Karpas-422 (cell line): ENCODE measurements at regions not wholly inside any gene's neighbourhood (a gene's known extent, or its start where the extent isn't known, plus 50 kb on each side); places are given as distances from the start of the nearest gene placed in this dataset.
"Not testable (repeated sequence)": the region's sequence is repeated elsewhere in the genome, so short reads cannot be mapped to it uniquely, and the experiment has no call there.

Experiments
- DNase-seq: peaks from one replicate; pipeline ENCODE4 v3.0.0-alpha.2; 2015
- H2AFZ ChIP-seq: fragments of 200-600 bp; sonication (generic); 2 replicates; pipeline ENCODE4 v1.6.1; 2014; ENCODE audit warnings: antibody characterized with exemption, low read length, mixed read lengths
- H3K27ac ChIP-seq: fragments of 200-600 bp; sonication (generic); 2 replicates; pipeline ENCODE4 v1.5.1; 2014; ENCODE audit warnings: mild to moderate bottlenecking, low read length, moderate library complexity
- H3K27me3 ChIP-seq: fragments of 200-600 bp; sonication (generic); 2 replicates; pipeline ENCODE4 v1.6.1; 2014; ENCODE audit warnings: low read length, mixed read lengths
- H3K36me3 ChIP-seq: fragments of 200-600 bp; sonication (generic); 2 replicates; pipeline ENCODE4 v1.6.1; 2014; ENCODE audit warnings: low read length, mixed read lengths; ENCODE audit not compliant: insufficient read depth
- H3K4me1 ChIP-seq: fragments of 200-600 bp; sonication (generic); 2 replicates; pipeline ENCODE4 v1.6.1; 2014; ENCODE audit warnings: mild to moderate bottlenecking, low read length, mixed read lengths
- H3K4me2 ChIP-seq: fragments of 200-600 bp; sonication (generic); 2 replicates; pipeline ENCODE4 v1.6.1; 2014; ENCODE audit warnings: low read length, low read depth, mild to moderate bottlenecking; ENCODE audit not compliant: poor library complexity, severe bottlenecking
- H3K4me3 ChIP-seq: fragments of 200-600 bp; sonication (generic); 2 replicates; pipeline ENCODE4 v1.5.1; 2014; ENCODE audit warnings: mild to moderate bottlenecking, antibody characterized with exemption, low read length, mixed read lengths
- H3K79me2 ChIP-seq: fragments of 200-600 bp; sonication (generic); 2 replicates; pipeline ENCODE4 v1.6.1; 2014; ENCODE audit warnings: mild to moderate bottlenecking, low read length, mixed read lengths
- H3K9ac ChIP-seq: fragments of 200-600 bp; sonication (generic); 2 replicates; pipeline ENCODE4 v1.6.0; 2014; ENCODE audit warnings: low read length
- H3K9me2 ChIP-seq: fragments of 200-600 bp; sonication (generic), shearing (Covaris generic); replicated peaks from 2 replicates; pipeline ENCODE4 v1.6.0; 2014; ENCODE audit warnings: mild to moderate bottlenecking, low read length, moderate library complexity; ENCODE audit not compliant: insufficient read depth
- H3K9me3 ChIP-seq: fragments of 300-700, 200-600 bp; sonication (generic); 2 replicates; pipeline ENCODE4 v1.6.1; 2014; ENCODE audit warnings: low read length, mixed read lengths
- H4K20me1 ChIP-seq: fragments of 200-600 bp; sonication (generic); 2 replicates; pipeline ENCODE4 v1.6.1; 2014; ENCODE audit warnings: mild to moderate bottlenecking, antibody characterized with exemption, low read length, low read depth; ENCODE audit not compliant: insufficient read depth

- Histone ChIP-seq H3K9me3 (peaks cover 12% of the 10 kb centered on the region), H3K9me2 (no peaks in the 10 kb centered on the region), H3K4me3 (no peak overlapping the region), H4K20me1 (no peaks in the 10 kb centered on the region), H3K4me1 (no peaks in the 10 kb centered on the region), H3K27me3 (no peaks in the 10 kb centered on the region), H3K27ac (no peak overlapping the region), H3K9ac (no peak overlapping the region), H3K36me3 (no peaks in the 10 kb centered on the region), H3K4me2 (no peak overlapping the region), H2AFZ (no peak overlapping the region), H3K79me2 (no peaks in the 10 kb centered on the region)
- DNase-seq = no peak
Observed at GRCh38 chr4:117014236-117014635, 71.1 kb downstream of the TRAM1L1 start.

GRCh38 chr4:117010671-117011070 lies 74.7 kb downstream of the TRAM1L1 start:
- H3K9me3 ChIP-seq = peaks cover 19% of the 10 kb centered on the region
- H3K27ac ChIP-seq = no peak overlapping the region
- H4K20me1 ChIP-seq = no peaks in the 10 kb centered on the region
- DNase-seq = no peak
- H3K4me3 ChIP-seq = no peak overlapping the region
- H3K9me2 ChIP-seq = no peaks in the 10 kb centered on the region
- no peaks in the 10 kb centered on the region for H3K27me3 ChIP-seq
- no peaks in the 10 kb centered on the region for H3K36me3 ChIP-seq
- no peak overlapping the region for H3K9ac ChIP-seq
- no peaks in the 10 kb centered on the region for H3K4me1 ChIP-seq
- H3K79me2 ChIP-seq = no peaks in the 10 kb centered on the region
- H3K4me2 ChIP-seq = no peak overlapping the region
- H2AFZ ChIP-seq = no peak overlapping the region

- H4K20me1 ChIP-seq = no peaks in the 10 kb centered on the region
- H2AFZ ChIP-seq = no peak overlapping the region
- no peaks in the 10 kb centered on the region for H3K36me3 ChIP-seq
- no peak overlapping the region for H3K4me2 ChIP-seq
- H3K27me3 ChIP-seq = no peaks in the 10 kb centered on the region
- no peaks in the 10 kb centered on the region for H3K79me2 ChIP-seq
- no peaks in the 10 kb centered on the region for H3K9me2 ChIP-seq
- H3K4me3 ChIP-seq = no peak overlapping the region
- DNase-seq = no peak
- no peak overlapping the region for H3K27ac ChIP-seq
- H3K9me3 ChIP-seq = peaks cover 6% of the 10 kb centered on the region
- no peak overlapping the region for H3K9ac ChIP-seq
- no peaks in the 10 kb centered on the region for H3K4me1 ChIP-seq
Observed at GRCh38 chr4:117001077-117001476, 84.3 kb downstream of the TRAM1L1 start.

- Histone ChIP-seq H3K4me3 (no peak overlapping the region), H4K20me1 (no peaks in the 10 kb centered on the region), H3K27ac (no peak overlapping the region), H3K27me3 (no peaks in the 10 kb centered on the region), H3K9me3 (peaks cover 18% of the 10 kb centered on the region; the same call in 1 of the 2 replicates), H3K79me2 (no peaks in the 10 kb centered on the region), H2AFZ (no peak overlapping the region), H3K4me2 (no peak overlapping the region), H3K36me3 (no peaks in the 10 kb centered on the region), H3K9me2 (no peaks in the 10 kb centered on the region), H3K9ac (no peak overlapping the region), H3K4me1 (no peaks in the 10 kb centered on the region)
- DNase-seq = no peak
Observed at GRCh38 chr4:116982656-116983055, 102.7 kb downstream of the TRAM1L1 start.

- H3K4me3 ChIP-seq, H2AFZ ChIP-seq, H3K9ac ChIP-seq, H3K79me2 ChIP-seq, H3K27ac ChIP-seq, DNase-seq, H4K20me1 ChIP-seq, H3K4me2 ChIP-seq, H3K36me3 ChIP-seq, H3K9me2 ChIP-seq, H3K27me3 ChIP-seq, H3K4me1 ChIP-seq: not testable (repeated sequence)
- peaks cover 26% of the 10 kb centered on the region; the same call in 1 of the 2 replicates for H3K9me3 ChIP-seq
Observed at GRCh38 chr4:116980436-116980835, 104.9 kb downstream of the TRAM1L1 start.

GRCh38 chr4:116959045-116959444 lies 126.3 kb downstream of the TRAM1L1 start:
- H3K79me2 ChIP-seq = no peaks in the 10 kb centered on the region
- no peaks in the 10 kb centered on the region for H3K27me3 ChIP-seq
- H2AFZ ChIP-seq = no peak overlapping the region
- no peaks in the 10 kb centered on the region for H3K9me2 ChIP-seq
- H3K9ac ChIP-seq = no peak overlapping the region
- no peaks in the 10 kb centered on the region for H4K20me1 ChIP-seq
- H3K4me2 ChIP-seq = no peak overlapping the region
- H3K9me3 ChIP-seq = peaks cover 40% of the 10 kb centered on the region; the same call in 1 of the 2 replicates
- no peak for DNase-seq
- no peak overlapping the region for H3K4me3 ChIP-seq
- no peaks in the 10 kb centered on the region for H3K4me1 ChIP-seq
- no peak overlapping the region for H3K27ac ChIP-seq
- H3K36me3 ChIP-seq = no peaks in the 10 kb centered on the region

GRCh38 chr4:116953947-116954346 lies 131.4 kb downstream of the TRAM1L1 start:
- no peaks in the 10 kb centered on the region for H3K27me3 ChIP-seq
- H3K4me1 ChIP-seq = no peaks in the 10 kb centered on the region
- DNase-seq = no peak
- no peak overlapping the region for H3K4me3 ChIP-seq
- no peaks in the 10 kb centered on the region for H3K79me2 ChIP-seq
- no peak overlapping the region for H3K27ac ChIP-seq
- H3K9me3 ChIP-seq = peaks cover 33% of the 10 kb centered on the region; the same call in 1 of the 2 replicates
- no peaks in the 10 kb centered on the region for H3K36me3 ChIP-seq
- no peak overlapping the region for H3K4me2 ChIP-seq
- no peak overlapping the region for H3K9ac ChIP-seq
- H3K9me2 ChIP-seq = no peaks in the 10 kb centered on the region
- no peaks in the 10 kb centered on the region for H4K20me1 ChIP-seq
- no peak overlapping the region for H2AFZ ChIP-seq

- Histone ChIP-seq H3K36me3 (no peaks in the 10 kb centered on the region), H3K4me3 (no peak overlapping the region), H4K20me1 (no peaks in the 10 kb centered on the region), H2AFZ (no peak overlapping the region), H3K27me3 (no peaks in the 10 kb centered on the region), H3K9me2 (no peaks in the 10 kb centered on the region), H3K27ac (no peak overlapping the region), H3K79me2 (no peaks in the 10 kb centered on the region), H3K9me3 (peaks cover 28% of the 10 kb centered on the region; the same call in 1 of the 2 replicates), H3K4me2 (no peak overlapping the region), H3K4me1 (no peaks in the 10 kb centered on the region), H3K9ac (no peak overlapping the region)
- DNase-seq = no peak
Observed at GRCh38 chr4:116952530-116953136, 132.7 kb downstream of the TRAM1L1 start.
